Tibial nerve (tissue), 4 donors: ENCODE measurements at regions not wholly inside any gene's neighbourhood (a gene's known extent, or its start where the extent isn't known, plus 50 kb on each side); places are given as distances from the start of the nearest gene placed in this dataset.

Experiments
- EP300 ChIP-seq, 2 donors: sonication (generic); formaldehyde crosslinking; IDR thresholded peaks; one replicate each; pipeline ENCODE4 v1.6.1; 2017; ENCODE audit warnings: antibody characterized with exemption in 2 of 2, mild to moderate bottlenecking in 1 of 2
- POLR2A ChIP-seq, 2 donors: fragments of 450-650 bp; IDR thresholded peaks; one replicate each; pipeline ENCODE4 v1.6.1; 2017; ENCODE audit warnings: antibody characterized with exemption in 2 of 2, mild to moderate bottlenecking in 2 of 2, moderate library complexity in 2 of 2
- TF ChIP-seq, protein P1 (sequence below), 5 experiments: fragments of 200-600 bp in 3 of 5; fragments of 450-650 bp in 2 of 5; sonication (generic) in 3 of 5; IDR thresholded peaks; one replicate each; pipeline ENCODE4 v1.5.1; 2016 to 2019; ENCODE audit warnings: antibody characterized with exemption in 5 of 5, mild to moderate bottlenecking in 3 of 5, moderate library complexity in 2 of 5

DNA sequence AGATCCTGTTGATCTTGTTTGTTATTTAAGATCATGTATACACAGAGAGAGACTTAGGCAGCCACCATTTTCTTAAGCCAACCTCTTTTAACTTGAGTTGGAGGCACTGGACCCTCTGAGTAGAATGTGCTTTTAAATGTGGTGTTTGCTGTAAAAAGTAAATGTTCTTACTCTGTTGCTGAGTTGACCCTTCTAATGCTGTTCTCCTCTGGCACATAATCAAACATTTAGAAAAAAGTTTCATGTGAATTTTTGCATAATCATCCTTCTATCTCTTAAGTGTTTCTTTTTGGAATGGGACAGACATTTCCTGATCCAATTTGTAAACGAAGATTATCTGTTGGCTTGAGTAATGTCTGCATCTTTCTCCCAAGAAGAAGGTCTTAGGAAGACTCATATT lies 255.1 kb upstream of the ETAA1 start:
- TF ChIP-seq, protein P1, sequence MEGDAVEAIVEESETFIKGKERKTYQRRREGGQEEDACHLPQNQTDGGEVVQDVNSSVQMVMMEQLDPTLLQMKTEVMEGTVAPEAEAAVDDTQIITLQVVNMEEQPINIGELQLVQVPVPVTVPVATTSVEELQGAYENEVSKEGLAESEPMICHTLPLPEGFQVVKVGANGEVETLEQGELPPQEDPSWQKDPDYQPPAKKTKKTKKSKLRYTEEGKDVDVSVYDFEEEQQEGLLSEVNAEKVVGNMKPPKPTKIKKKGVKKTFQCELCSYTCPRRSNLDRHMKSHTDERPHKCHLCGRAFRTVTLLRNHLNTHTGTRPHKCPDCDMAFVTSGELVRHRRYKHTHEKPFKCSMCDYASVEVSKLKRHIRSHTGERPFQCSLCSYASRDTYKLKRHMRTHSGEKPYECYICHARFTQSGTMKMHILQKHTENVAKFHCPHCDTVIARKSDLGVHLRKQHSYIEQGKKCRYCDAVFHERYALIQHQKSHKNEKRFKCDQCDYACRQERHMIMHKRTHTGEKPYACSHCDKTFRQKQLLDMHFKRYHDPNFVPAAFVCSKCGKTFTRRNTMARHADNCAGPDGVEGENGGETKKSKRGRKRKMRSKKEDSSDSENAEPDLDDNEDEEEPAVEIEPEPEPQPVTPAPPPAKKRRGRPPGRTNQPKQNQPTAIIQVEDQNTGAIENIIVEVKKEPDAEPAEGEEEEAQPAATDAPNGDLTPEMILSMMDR (IDR thresholded peaks at IDR 0.05) = no peak
- TF ChIP-seq POLR2A (IDR thresholded peaks at IDR 0.05) (no peak), EP300 (IDR thresholded peaks at IDR 0.05) (no peak)
